ENCODE measurements at regions not wholly inside any gene's neighbourhood (a gene's known extent, or its start where the extent isn't known, plus 50 kb on each side); places are given as distances from the start of the nearest gene placed in this dataset.

DNA sequence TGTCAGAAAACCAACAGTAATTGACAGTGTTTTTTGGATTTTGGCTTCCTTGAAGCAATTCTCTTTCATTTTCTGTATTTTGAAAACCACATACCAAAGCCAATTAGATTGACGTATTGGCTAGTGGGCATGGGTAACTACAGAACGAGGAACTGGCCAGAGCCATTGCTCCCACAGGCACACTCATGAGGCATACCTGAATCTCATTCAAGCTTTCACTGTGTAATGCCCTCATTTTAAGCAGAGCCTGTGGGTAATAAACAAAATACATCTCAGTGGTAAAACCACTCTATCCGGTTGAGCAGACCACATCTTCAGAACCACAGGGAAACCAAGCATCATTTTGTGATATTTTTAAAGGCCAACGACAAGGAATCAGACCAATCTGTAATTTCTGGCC, 394.1 kb downstream of the ZNF608 start:
- no peaks in the 10 kb centered on the region for H3K27me3 ChIP-seq (ENCODE audit: control insufficient read depth, insufficient read depth, low read length)
- H3K27ac ChIP-seq (ENCODE audit: low read depth, low read length): no peak overlapping the region
- H3K9ac ChIP-seq (ENCODE audit: low read length): no peak overlapping the region
- H3K36me3 ChIP-seq (ENCODE audit: control insufficient read depth, insufficient read depth, low read length): no peaks in the 10 kb centered on the region
- H3K4me3 ChIP-seq (ENCODE audit: low read length): no peak overlapping the region
- H3K4me1 ChIP-seq (ENCODE audit: control insufficient read depth, insufficient read depth, low read length): no peaks in the 10 kb centered on the region

DNA sequence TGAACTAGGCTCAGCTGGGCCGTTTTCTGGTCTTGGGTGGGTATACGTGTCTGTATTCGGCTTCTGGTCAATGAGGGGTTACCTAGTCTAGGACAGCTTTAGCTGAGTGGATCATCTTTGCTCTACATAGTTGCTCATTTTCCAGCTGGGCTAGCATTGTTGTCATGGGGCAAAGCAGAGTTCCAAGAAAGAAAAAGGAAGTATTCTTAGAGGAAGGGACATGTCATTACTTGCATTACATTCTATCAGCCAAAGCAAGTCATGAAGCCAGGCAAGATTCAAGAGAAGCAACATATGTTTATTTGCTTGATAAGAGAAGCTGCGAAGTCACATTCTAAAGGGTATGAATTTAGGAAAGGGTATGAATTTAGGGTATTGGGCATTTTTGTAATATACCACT, 396.5 kb downstream of the ZNF608 start:
- no peak overlapping the region for H3K9ac ChIP-seq (ENCODE audit: low read length)
- no peaks in the 10 kb centered on the region for H3K27me3 ChIP-seq (ENCODE audit: control insufficient read depth, insufficient read depth, low read length)
- no peak overlapping the region for H3K27ac ChIP-seq (ENCODE audit: low read depth, low read length)
- no peaks in the 10 kb centered on the region for H3K36me3 ChIP-seq (ENCODE audit: control insufficient read depth, insufficient read depth, low read length)
- H3K4me3 ChIP-seq (ENCODE audit: low read length): no peak overlapping the region
- no peaks in the 10 kb centered on the region for H3K4me1 ChIP-seq (ENCODE audit: control insufficient read depth, insufficient read depth, low read length)

DNA sequence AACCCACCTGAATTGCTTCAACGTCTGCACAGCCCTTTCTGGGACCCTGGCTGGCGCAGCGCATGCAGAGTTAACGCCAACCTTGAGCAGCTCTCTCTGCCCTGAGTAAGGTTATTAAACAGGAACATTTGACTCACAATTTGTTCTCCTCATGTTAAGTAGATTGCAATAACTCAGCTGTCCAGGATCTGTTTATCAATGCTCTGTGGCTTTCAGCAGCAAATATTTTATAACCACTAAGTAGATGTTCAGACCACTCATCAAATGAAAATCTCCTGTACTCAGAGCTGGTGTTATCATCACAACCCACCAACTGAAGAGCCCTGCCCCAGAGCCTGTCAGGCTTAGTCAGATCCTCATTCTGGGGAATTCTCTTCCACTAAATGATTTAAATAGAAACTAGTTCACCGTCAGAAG, 403.0 kb downstream of the ZNF608 start:
- H3K36me3 ChIP-seq (ENCODE audit: control insufficient read depth, insufficient read depth, low read length): no peaks in the 10 kb centered on the region
- no peak overlapping the region for H3K27ac ChIP-seq (ENCODE audit: low read depth, low read length)
- H3K27me3 ChIP-seq (ENCODE audit: control insufficient read depth, insufficient read depth, low read length): no peaks in the 10 kb centered on the region
- no peak overlapping the region for H3K9ac ChIP-seq (ENCODE audit: low read length)
- peaks cover 13% of the 10 kb centered on the region for H3K4me1 ChIP-seq (ENCODE audit: control insufficient read depth, insufficient read depth, low read length)
- H3K4me3 ChIP-seq (ENCODE audit: low read length): no peak overlapping the region

DNA sequence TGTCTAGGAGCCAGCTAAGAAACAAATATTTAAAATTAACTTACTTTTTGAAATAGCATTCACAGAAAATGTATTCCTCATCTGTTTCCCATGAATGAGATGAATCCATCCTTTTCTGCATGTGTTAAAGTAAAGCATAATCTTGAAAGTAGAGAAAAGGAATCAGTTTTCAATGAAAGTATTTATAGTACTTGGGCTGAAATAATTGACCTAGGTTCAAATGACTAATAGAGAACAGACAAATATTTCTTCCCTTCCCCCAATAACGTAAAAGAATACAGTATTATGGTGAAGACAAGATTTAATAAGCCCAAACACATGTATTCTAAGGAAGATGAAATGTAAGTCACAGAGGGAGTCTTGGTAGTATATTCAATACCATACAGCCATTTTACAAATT, 403.5 kb downstream of the ZNF608 start:
- H3K4me1 ChIP-seq (ENCODE audit: control insufficient read depth, insufficient read depth, low read length): peaks cover 13% of the 10 kb centered on the region
- no peak overlapping the region for H3K4me3 ChIP-seq (ENCODE audit: low read length)
- H3K27me3 ChIP-seq (ENCODE audit: control insufficient read depth, insufficient read depth, low read length): no peaks in the 10 kb centered on the region
- no peak overlapping the region for H3K27ac ChIP-seq (ENCODE audit: low read depth, low read length)
- no peak overlapping the region for H3K9ac ChIP-seq (ENCODE audit: low read length)
- no peaks in the 10 kb centered on the region for H3K36me3 ChIP-seq (ENCODE audit: control insufficient read depth, insufficient read depth, low read length)

DNA sequence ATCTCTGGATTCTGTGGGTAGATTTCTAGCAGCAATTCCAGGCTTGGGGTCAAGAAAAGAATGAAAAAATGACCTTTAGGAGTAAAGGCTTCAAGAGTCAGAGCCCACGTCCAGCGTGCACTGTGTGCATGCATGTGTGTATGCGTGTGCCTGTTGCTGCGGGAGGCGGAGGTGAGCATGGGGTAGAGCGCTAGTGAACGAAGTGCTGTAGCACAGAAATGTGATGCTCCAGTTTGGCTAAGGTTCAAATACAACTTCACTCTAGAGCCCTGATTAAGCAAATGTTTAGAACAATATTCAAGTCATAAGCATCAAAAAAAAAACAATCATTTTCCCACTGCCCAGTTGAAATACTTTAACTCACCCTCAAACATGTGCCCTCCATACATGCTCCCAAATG, 403.9 kb downstream of the ZNF608 start:
- Histone ChIP-seq H3K9ac (ENCODE audit: low read length) (no peak overlapping the region), H3K4me3 (ENCODE audit: low read length) (no peak overlapping the region), H3K27ac (ENCODE audit: low read depth, low read length) (no peak overlapping the region), H3K27me3 (ENCODE audit: control insufficient read depth, insufficient read depth, low read length) (no peaks in the 10 kb centered on the region), H3K4me1 (ENCODE audit: control insufficient read depth, insufficient read depth, low read length) (peaks cover 13% of the 10 kb centered on the region), H3K36me3 (ENCODE audit: control insufficient read depth, insufficient read depth, low read length) (no peaks in the 10 kb centered on the region)

DNA sequence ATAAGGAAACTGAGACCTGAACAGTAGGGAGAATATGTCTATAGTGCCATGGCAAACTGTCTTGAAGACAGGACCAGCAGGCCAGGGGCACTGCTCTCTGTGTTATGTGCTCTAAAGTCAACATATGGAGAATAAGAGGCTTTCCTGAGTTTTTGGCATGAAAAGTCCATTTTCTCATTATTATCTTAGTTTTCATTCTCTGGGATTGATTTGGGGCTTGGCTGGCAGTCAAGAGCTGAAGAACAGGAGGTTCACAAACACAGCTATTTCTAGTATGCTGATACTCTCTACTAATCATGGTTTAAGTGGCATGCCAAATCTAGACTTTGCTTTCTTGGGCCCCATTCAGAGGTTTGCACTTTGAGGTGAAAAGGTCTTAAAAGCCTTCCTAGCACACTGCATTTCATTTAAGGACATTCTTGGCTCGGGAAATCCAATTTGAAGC, 404.4 kb downstream of the ZNF608 start:
- H3K4me3 ChIP-seq (ENCODE audit: low read length): no peak overlapping the region
- H3K9ac ChIP-seq (ENCODE audit: low read length): no peak overlapping the region
- H3K27me3 ChIP-seq (ENCODE audit: control insufficient read depth, insufficient read depth, low read length): no peaks in the 10 kb centered on the region
- H3K4me1 ChIP-seq (ENCODE audit: control insufficient read depth, insufficient read depth, low read length): peaks cover 13% of the 10 kb centered on the region
- H3K36me3 ChIP-seq (ENCODE audit: control insufficient read depth, insufficient read depth, low read length): no peaks in the 10 kb centered on the region
- no peak overlapping the region for H3K27ac ChIP-seq (ENCODE audit: low read depth, low read length)

DNA sequence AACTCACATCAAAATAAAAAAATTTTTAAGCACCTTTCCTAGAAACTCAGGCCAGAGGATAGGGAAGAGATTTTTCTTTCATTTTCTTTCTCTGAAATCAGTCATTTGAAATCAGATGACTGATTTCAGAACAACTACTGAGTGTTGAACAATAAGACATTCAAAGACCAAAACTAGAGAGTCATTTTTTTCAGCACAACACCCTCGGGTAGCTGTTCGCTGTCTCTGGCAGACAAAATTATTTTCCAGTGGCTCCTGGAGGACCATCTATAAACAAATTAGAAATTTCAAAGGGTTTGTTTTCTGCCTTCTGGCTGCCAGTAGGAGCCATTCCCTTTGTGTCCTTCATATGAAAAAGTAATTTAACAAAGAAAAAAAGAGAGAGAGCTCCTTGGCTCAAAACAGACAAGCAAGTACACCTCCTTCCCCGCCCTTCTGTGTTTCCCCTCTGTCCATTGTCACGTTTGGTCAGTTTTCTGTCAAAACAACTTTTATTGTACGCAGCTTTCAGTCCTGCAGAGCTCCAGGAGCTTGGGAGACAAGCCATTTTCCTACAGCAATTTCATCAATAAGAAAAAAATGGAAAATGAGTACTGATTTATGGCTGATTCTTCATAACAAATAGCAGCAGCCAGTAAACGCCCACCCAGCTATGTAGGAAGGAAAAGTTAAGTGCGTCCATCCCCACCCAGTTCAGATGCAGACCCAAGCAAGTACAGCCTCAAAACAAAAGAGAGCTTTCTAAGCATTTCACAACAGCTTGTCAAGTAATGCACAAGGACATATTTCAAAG, 405.2 kb downstream of the ZNF608 start:
- H3K9ac ChIP-seq (ENCODE audit: low read length): no peak overlapping the region

DNA sequence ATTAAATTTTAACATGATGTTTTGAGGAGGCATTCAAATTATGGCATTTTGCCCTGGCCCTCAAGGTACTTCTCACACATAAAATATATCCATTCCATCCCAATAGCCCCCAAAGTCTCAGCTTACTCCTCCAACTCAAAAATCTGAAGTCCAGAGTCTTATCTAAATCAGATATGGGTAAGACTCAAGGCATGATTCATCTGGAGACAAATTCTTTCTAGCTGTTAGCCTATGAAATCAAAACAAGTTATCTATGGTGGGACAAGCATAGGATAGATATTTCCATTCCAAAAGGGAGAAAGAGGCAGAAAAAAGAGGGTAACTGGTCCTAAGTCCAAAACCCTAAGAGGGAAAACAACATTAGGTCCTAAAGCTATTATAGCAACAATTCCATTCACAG, 408.4 kb downstream of the ZNF608 start:
- H3K4me1 ChIP-seq (ENCODE audit: control insufficient read depth, insufficient read depth, low read length): peaks cover 13% of the 10 kb centered on the region
- H3K9ac ChIP-seq (ENCODE audit: low read length): no peak overlapping the region
- H3K4me3 ChIP-seq (ENCODE audit: low read length): no peak overlapping the region
- no peaks in the 10 kb centered on the region for H3K36me3 ChIP-seq (ENCODE audit: control insufficient read depth, insufficient read depth, low read length)
- H3K27ac ChIP-seq (ENCODE audit: low read depth, low read length): no peak overlapping the region
- H3K27me3 ChIP-seq (ENCODE audit: control insufficient read depth, insufficient read depth, low read length): no peaks in the 10 kb centered on the region

More for the DNA sequence above, 405.2 kb downstream of the ZNF608 start:
- H3K4me3 ChIP-seq (ENCODE audit: low read length): no peak overlapping the region
- no peaks in the 10 kb centered on the region for H3K36me3 ChIP-seq (ENCODE audit: control insufficient read depth, insufficient read depth, low read length)
- peaks cover 13% of the 10 kb centered on the region for H3K4me1 ChIP-seq (ENCODE audit: control insufficient read depth, insufficient read depth, low read length)
- H3K27me3 ChIP-seq (ENCODE audit: control insufficient read depth, insufficient read depth, low read length): no peaks in the 10 kb centered on the region
- peak overlapping the region; percentile 6 for H3K27ac ChIP-seq (ENCODE audit: low read depth, low read length)

DNA sequence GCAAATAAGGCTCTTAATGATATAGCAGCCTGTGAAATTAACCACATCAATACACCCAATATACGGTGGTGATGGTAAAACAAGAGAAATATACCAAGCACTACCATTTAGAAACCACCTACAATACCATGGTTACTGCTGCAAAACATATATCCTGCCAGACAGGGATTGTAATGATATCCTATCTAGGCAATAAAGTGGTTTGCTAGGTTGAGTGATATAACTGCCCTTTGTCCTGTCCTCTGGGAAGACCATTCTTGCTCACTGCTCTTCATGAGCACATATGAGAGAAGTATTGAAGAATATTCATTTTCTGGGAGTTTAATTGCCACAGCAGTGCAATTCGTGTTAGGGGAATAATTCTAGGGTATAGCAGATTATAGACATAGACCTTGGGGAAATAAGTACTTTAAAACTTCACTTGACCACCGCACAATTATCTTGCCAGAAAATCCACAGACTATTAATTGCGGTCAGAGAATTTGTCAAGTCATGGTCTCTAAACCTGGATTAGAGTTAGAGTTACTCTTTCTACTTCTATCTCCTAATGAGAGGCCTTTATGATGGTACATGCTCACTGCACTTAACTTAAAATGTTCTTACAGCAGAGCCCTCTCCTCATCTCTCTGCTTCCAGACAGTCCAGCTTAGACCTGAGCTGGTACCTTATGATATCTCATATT, 413.0 kb downstream of the ZNF608 start:
- no peaks in the 10 kb centered on the region for H3K4me1 ChIP-seq (ENCODE audit: control insufficient read depth, insufficient read depth, low read length)
- no peak overlapping the region for H3K27ac ChIP-seq (ENCODE audit: low read depth, low read length)
- H3K9ac ChIP-seq (ENCODE audit: low read length): no peak overlapping the region
- H3K27me3 ChIP-seq (ENCODE audit: control insufficient read depth, insufficient read depth, low read length): no peaks in the 10 kb centered on the region
- no peak overlapping the region for H3K4me3 ChIP-seq (ENCODE audit: low read length)
- H3K36me3 ChIP-seq (ENCODE audit: control insufficient read depth, insufficient read depth, low read length): no peaks in the 10 kb centered on the region

DNA sequence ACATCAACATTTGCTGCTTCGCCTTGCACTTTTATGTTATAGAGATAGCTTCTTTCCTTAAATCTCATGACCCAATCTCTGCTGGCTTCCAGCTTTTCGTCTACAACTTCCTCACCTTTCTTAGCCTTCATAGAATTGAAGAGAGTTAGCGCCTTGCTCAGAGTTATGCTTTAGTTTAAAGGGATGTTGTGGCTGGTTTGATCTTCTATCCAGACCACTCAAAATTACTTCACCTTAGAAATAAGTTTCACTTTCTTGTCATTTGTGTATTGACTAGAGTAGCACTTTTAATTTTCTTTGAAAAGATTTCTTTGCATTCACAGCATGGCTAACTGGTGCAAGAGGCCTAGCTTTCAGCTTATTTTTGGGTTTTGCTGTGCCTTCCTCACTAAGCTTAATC, 414.2 kb downstream of the ZNF608 start:
- Histone ChIP-seq H3K9ac (ENCODE audit: low read length) (no peak overlapping the region), H3K36me3 (ENCODE audit: control insufficient read depth, insufficient read depth, low read length) (no peaks in the 10 kb centered on the region), H3K27ac (ENCODE audit: low read depth, low read length) (no peak overlapping the region), H3K4me3 (ENCODE audit: low read length) (no peak overlapping the region), H3K4me1 (ENCODE audit: control insufficient read depth, insufficient read depth, low read length) (no peaks in the 10 kb centered on the region), H3K27me3 (ENCODE audit: control insufficient read depth, insufficient read depth, low read length) (no peaks in the 10 kb centered on the region)

DNA sequence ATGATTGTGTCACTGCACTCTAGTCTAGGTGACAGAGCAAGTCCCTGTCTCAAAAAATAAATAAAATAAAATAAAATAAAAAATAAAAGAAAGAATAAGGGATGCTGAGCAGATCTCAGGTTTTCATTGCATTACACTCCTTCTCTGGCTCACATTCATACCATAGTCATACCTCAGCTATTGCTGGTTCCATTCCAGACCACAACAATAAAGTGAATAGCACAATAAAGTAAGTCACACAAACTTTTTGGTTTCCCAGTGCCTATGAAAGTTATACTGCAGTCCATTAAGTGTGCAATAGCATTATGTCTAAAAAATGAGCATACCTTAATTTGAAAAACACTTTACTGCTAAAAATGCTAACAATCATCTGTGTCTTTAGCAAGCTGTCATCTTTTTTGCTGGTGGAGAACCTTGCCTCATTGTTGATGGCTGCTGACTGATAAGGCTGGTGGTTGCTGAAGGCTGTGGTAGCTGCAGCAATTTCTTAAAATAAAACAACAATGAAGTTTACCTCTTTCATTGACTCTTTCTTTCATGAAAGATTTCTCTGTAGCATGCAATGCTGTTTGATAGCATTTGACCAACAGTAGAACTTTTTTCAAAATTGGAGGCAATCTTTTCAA, 415.7 kb downstream of the ZNF608 start:
- H3K27me3 ChIP-seq (ENCODE audit: control insufficient read depth, insufficient read depth, low read length): no peaks in the 10 kb centered on the region
- no peaks in the 10 kb centered on the region for H3K36me3 ChIP-seq (ENCODE audit: control insufficient read depth, insufficient read depth, low read length)
- H3K4me3 ChIP-seq (ENCODE audit: low read length): no peak overlapping the region

DNA sequence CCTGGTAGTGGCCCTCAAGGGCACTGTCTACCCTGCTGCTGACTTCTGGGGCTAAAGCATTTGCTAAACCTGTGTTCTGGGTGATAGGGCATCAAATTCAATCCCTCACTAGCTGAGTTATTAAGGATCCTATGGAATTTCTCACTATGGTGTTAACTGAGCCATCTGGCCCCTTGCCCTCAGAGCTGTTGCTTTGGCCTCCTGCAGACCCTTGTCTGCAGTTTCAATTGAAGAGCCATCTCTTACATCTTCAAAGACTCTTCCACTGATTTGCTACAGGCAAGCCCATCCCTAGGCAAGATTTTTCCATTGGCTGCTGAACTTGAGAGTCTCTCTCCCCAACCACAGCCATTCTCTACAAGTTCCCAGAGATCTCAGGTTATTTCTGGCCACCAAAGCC, 418.2 kb downstream of the ZNF608 start:
- no peaks in the 10 kb centered on the region for H3K27me3 ChIP-seq (ENCODE audit: control insufficient read depth, insufficient read depth, low read length)
- no peak overlapping the region for H3K9ac ChIP-seq (ENCODE audit: low read length)
- H3K4me1 ChIP-seq (ENCODE audit: control insufficient read depth, insufficient read depth, low read length): no peaks in the 10 kb centered on the region
- no peaks in the 10 kb centered on the region for H3K36me3 ChIP-seq (ENCODE audit: control insufficient read depth, insufficient read depth, low read length)
- no peak overlapping the region for H3K4me3 ChIP-seq (ENCODE audit: low read length)
- no peak overlapping the region for H3K27ac ChIP-seq (ENCODE audit: low read depth, low read length)

More for the DNA sequence above, 415.7 kb downstream of the ZNF608 start:
- no peak overlapping the region for H3K27ac ChIP-seq (ENCODE audit: low read depth, low read length)
- H3K4me1 ChIP-seq (ENCODE audit: control insufficient read depth, insufficient read depth, low read length): no peaks in the 10 kb centered on the region
- H3K9ac ChIP-seq (ENCODE audit: low read length): no peak overlapping the region

Measured in rectal smooth muscle tissue (tissue), 1 donor.